GM12891 (cell line): ENCODE measurements at regions not wholly inside any gene's neighbourhood (a gene's known extent, or its start where the extent isn't known, plus 50 kb on each side); places are given as distances from the start of the nearest gene placed in this dataset.

ENCODE experiments used
- PAX5 ChIP-seq: IDR thresholded peaks from 2 replicates; pipeline ENCODE4 v1.6.1; 2011; ENCODE audit warnings: low read length, moderate library complexity, mild to moderate bottlenecking; ENCODE audit not compliant: insufficient read depth, severe bottlenecking
- POLR2A ChIP-seq: IDR thresholded peaks from 2 replicates; pipeline ENCODE4 v1.6.1; 2011; ENCODE audit warnings: low read depth, low read length, control low read depth
- POLR2AphosphoS5 ChIP-seq: IDR thresholded peaks from 2 replicates; pipeline ENCODE4 v1.6.1; 2011; ENCODE audit warnings: low read depth, low read length, control low read depth
- SPI1 ChIP-seq: IDR thresholded peaks from 2 replicates; pipeline ENCODE4 v1.6.1; 2011; ENCODE audit warnings: low read depth, low read length, control low read depth
- TAF1 ChIP-seq: IDR thresholded peaks from 2 replicates; pipeline ENCODE4 v1.6.1; 2011; ENCODE audit warnings: low read depth, low read length, control low read depth

- no peak for TF ChIP-seq POLR2AphosphoS5
- no peak for TF ChIP-seq PAX5
- TF ChIP-seq POLR2A: no peak
- no peak for TF ChIP-seq SPI1
- TF ChIP-seq TAF1: no peak
Measured at GRCh38 chr14:100671906-100672305, 54.8 kb upstream of the DLK1 start.
